ENCODE measurements at regions not wholly inside any gene's neighbourhood (a gene's known extent, or its start where the extent isn't known, plus 50 kb on each side); places are given as distances from the start of the nearest gene placed in this dataset.

GRCh38 chr3:178139116-178139515, 397.1 kb upstream of the KCNMB2 start:
- TF ChIP-seq, protein P1, sequence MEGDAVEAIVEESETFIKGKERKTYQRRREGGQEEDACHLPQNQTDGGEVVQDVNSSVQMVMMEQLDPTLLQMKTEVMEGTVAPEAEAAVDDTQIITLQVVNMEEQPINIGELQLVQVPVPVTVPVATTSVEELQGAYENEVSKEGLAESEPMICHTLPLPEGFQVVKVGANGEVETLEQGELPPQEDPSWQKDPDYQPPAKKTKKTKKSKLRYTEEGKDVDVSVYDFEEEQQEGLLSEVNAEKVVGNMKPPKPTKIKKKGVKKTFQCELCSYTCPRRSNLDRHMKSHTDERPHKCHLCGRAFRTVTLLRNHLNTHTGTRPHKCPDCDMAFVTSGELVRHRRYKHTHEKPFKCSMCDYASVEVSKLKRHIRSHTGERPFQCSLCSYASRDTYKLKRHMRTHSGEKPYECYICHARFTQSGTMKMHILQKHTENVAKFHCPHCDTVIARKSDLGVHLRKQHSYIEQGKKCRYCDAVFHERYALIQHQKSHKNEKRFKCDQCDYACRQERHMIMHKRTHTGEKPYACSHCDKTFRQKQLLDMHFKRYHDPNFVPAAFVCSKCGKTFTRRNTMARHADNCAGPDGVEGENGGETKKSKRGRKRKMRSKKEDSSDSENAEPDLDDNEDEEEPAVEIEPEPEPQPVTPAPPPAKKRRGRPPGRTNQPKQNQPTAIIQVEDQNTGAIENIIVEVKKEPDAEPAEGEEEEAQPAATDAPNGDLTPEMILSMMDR (IDR thresholded peaks at IDR 0.05) = no peak
- no peak for TF ChIP-seq POLR2A (IDR thresholded peaks at IDR 0.05)
